PC-3 (cell line): ENCODE measurements at regions not wholly inside any gene's neighbourhood (a gene's known extent, or its start where the extent isn't known, plus 50 kb on each side); places are given as distances from the start of the nearest gene placed in this dataset.

Experiments
- ATAC-seq: fragments of 200-7000 bp; cut with Tn5 transposase; 2 replicates; pipeline ENCODE4 v1.9.1; 2020; ENCODE audit warnings: mild to moderate bottlenecking, moderate library complexity
- BruUV-seq: library from RNA; stranded (reverse); fragments of 400-500 nt; replicated peaks from 2 replicates; lab custom pipeline; 2021; lab: Mats Ljungman, UMichigan
- CTCF ChIA-PET: fragments of 300-600 bp; sonication (Branson Sonifier 250); formaldehyde crosslinking; loops from one replicate; lab custom pipeline; 2022; ENCODE audit warnings: antibody characterized with exemption; lab: Charles Lee
- POLR2A ChIA-PET: fragments of 300-600 bp; sonication (Branson Sonifier 250); formaldehyde crosslinking; loops from one replicate; lab custom pipeline; 2022; ENCODE audit warnings: antibody characterized with exemption; ENCODE audit not compliant: unreplicated experiment; lab: Charles Lee
- DNase-seq: peaks from one replicate; pipeline ENCODE4 v3.0.0-alpha.2; 2015
- H2AFZ ChIP-seq: fragments of 300-600 bp; sonication (generic); 2 replicates; pipeline ENCODE4 v1.6.0; 2016; ENCODE audit warnings: antibody characterized with exemption, low read length
- H3F3A ChIP-seq: fragments of 300-600 bp; sonication (generic); one replicate; pipeline ENCODE4 v1.6.0; 2017; ENCODE audit warnings: antibody characterized with exemption, low read length, control low read depth, mild to moderate bottlenecking; ENCODE audit not compliant: unreplicated experiment
- H3K27ac ChIP-seq: fragments of 300-600 bp; sonication (generic); 2 replicates; pipeline ENCODE4 v1.5.1; 2016; ENCODE audit warnings: mild to moderate bottlenecking, low read length
- H3K27me3 ChIP-seq: fragments of 300-600 bp; sonication (generic); 2 replicates; pipeline ENCODE4 v1.6.1; 2016; ENCODE audit warnings: low read length, mixed read lengths
- H3K36me3 ChIP-seq: fragments of 300-600 bp; sonication (generic); 2 replicates; pipeline ENCODE4 v1.6.1; 2016; ENCODE audit warnings: low read depth, mixed run types, low read length, mixed read lengths
- H3K4me1 ChIP-seq: fragments of 300-600 bp; sonication (generic); 2 replicates; pipeline ENCODE4 v1.5.1; 2016; ENCODE audit warnings: low read length; ENCODE audit not compliant: insufficient read depth
- H3K4me2 ChIP-seq: fragments of 300-600 bp; sonication (generic); 2 replicates; pipeline ENCODE4 v1.6.0; 2016; ENCODE audit warnings: low read length
- H3K4me3 ChIP-seq: fragments of 300-600 bp; sonication (generic); 2 replicates; pipeline ENCODE4 v1.5.1; 2016; ENCODE audit warnings: mild to moderate bottlenecking, low read length, mixed read lengths
- H3K79me2 ChIP-seq: fragments of 300-600 bp; sonication (generic); 2 replicates; pipeline ENCODE4 v1.6.1; 2017; ENCODE audit warnings: low read length, mixed read lengths
- H3K9ac ChIP-seq: fragments of 300-600 bp; sonication (generic); 2 replicates; pipeline ENCODE4 v1.6.0; 2016; ENCODE audit warnings: mild to moderate bottlenecking, low read length
- H3K9me2 ChIP-seq: fragments of 300-600 bp; sonication (generic); replicated peaks from 2 replicates; pipeline ENCODE4 v1.6.1; 2016; ENCODE audit warnings: mixed run types, low read length, mixed read lengths
- H3K9me3 ChIP-seq: fragments of 300-600 bp; sonication (generic); 2 replicates; pipeline ENCODE4 v1.6.1; 2016; ENCODE audit warnings: low read length, mixed read lengths
- H4K20me1 ChIP-seq: fragments of 300-600 bp; sonication (generic); 2 replicates; pipeline ENCODE4 v1.6.1; 2016; ENCODE audit warnings: low read length, mixed read lengths
- CTCF ChIP-seq: fragments of 300-600 bp; sonication (generic); conservative IDR thresholded peaks from 2 replicates; pipeline ENCODE4 v1.5.1; 2017; ENCODE audit warnings: antibody characterized with exemption, low read depth, mild to moderate bottlenecking, low read length
- EZH2 ChIP-seq: fragments of 300-600 bp; sonication (generic); IDR thresholded peaks from one replicate; pipeline ENCODE4 v1.6.1; 2017; ENCODE audit warnings: antibody characterized with exemption, mild to moderate bottlenecking, low read length; ENCODE audit not compliant: unreplicated experiment
- EZH2phosphoT487 ChIP-seq: fragments of 300-600 bp; sonication (generic); IDR thresholded peaks from 2 replicates; pipeline ENCODE4 v1.6.1; 2018; ENCODE audit warnings: mild to moderate bottlenecking, antibody characterized with exemption, low read length, borderline replicate concordance
- intact Hi-C: fragments of 100-400 bp; cut with micrococcal nuclease; formaldehyde crosslinking; loops from 2 replicates; pipeline ENCODE4 v1.9.0; 2023

- Histone ChIP-seq H3K9me2 (no peaks in the 10 kb centered on the region), H3K36me3 (no peaks in the 10 kb centered on the region), H3K4me1 (no peaks in the 10 kb centered on the region), H2AFZ (no peak overlapping the region), H3K9me3 (no peaks in the 10 kb centered on the region), H3K27me3 (no peaks in the 10 kb centered on the region), H3K4me3 (no peak overlapping the region), H3F3A (no peaks in the 10 kb centered on the region), H3K9ac (no peak overlapping the region), H3K79me2 (no peaks in the 10 kb centered on the region), H3K27ac (no peak overlapping the region), H4K20me1 (no peaks in the 10 kb centered on the region), H3K4me2 (no peak overlapping the region)
- DNase-seq: no peak
- intact Hi-C loops: no loop called here
- CTCF ChIA-PET: no interaction called here
- no TSS peak for BruUV-seq
- POLR2A ChIA-PET: no interaction called here
- ATAC-seq: no peak
- no peak for TF ChIP-seq EZH2phosphoT487
- no peak for TF ChIP-seq CTCF
- no peak for TF ChIP-seq EZH2
Measured at GRCh38 chr11:40030867-40031266, 1428.6 kb downstream of the LRRC4C start.

- intact Hi-C loops: no loop called here
- H3K9me3 ChIP-seq: no peaks in the 10 kb centered on the region
- H3F3A ChIP-seq: no peaks in the 10 kb centered on the region
- H3K4me3 ChIP-seq: peak overlapping the region; percentile 44; the same call in 1 of the 2 replicates
- TF ChIP-seq EZH2: no peak
- TF ChIP-seq EZH2phosphoT487: no peak
- TF ChIP-seq CTCF: no peak
- POLR2A ChIA-PET: no interaction called here
- no peak overlapping the region for H3K27ac ChIP-seq
- H3K27me3 ChIP-seq: no peaks in the 10 kb centered on the region
- H3K9me2 ChIP-seq: no peaks in the 10 kb centered on the region
- BruUV-seq: no TSS peak
- no peak overlapping the region for H3K9ac ChIP-seq
- H2AFZ ChIP-seq: peak overlapping the region; percentile 48; the same call in 1 of the 2 replicates
- H3K4me2 ChIP-seq: peak overlapping the region; percentile 48; the same call in 1 of the 2 replicates
- no peaks in the 10 kb centered on the region for H3K79me2 ChIP-seq
- ATAC-seq: no peak
- no peaks in the 10 kb centered on the region for H4K20me1 ChIP-seq
- DNase-seq: no peak
- H3K36me3 ChIP-seq: no peaks in the 10 kb centered on the region
- H3K4me1 ChIP-seq: no peaks in the 10 kb centered on the region
- CTCF ChIA-PET: no interaction called here
Measured at GRCh38 chr11:40029391-40029790, 1430.1 kb downstream of the LRRC4C start.

- no peak overlapping the region for H3K27ac ChIP-seq
- H3K4me2 ChIP-seq: no peak overlapping the region
- H2AFZ ChIP-seq: no peak overlapping the region
- no peaks in the 10 kb centered on the region for H3K9me3 ChIP-seq
- no peaks in the 10 kb centered on the region for H3K9me2 ChIP-seq
- H3F3A ChIP-seq: no peaks in the 10 kb centered on the region
- ChIA-PET CTCF (no interaction called here), POLR2A (no interaction called here)
- intact Hi-C loops: no loop called here
- no peaks in the 10 kb centered on the region for H3K27me3 ChIP-seq
- no TSS peak for BruUV-seq
- DNase-seq: no peak
- no peak for ATAC-seq
- TF ChIP-seq EZH2: no peak
- no peak for TF ChIP-seq EZH2phosphoT487
- TF ChIP-seq CTCF: no peak
- H3K36me3 ChIP-seq: no peaks in the 10 kb centered on the region
- H3K9ac ChIP-seq: no peak overlapping the region
- no peaks in the 10 kb centered on the region for H3K4me1 ChIP-seq
- H3K4me3 ChIP-seq: no peak overlapping the region
- no peaks in the 10 kb centered on the region for H3K79me2 ChIP-seq
- H4K20me1 ChIP-seq: no peaks in the 10 kb centered on the region
Measured at GRCh38 chr11:40027720-40028119, 1431.7 kb downstream of the LRRC4C start.
